GM12878 (cell line): ENCODE measurements at regions not wholly inside any gene's neighbourhood (a gene's known extent, or its start where the extent isn't known, plus 50 kb on each side); places are given as distances from the start of the nearest gene placed in this dataset.

Experiments
- ATAC-seq: fragments of 200-7000 bp; cut with Tn5 transposase; 3 replicates; pipeline ENCODE4 v1.9.1; 2020; ENCODE audit warnings: mild to moderate bottlenecking, moderate library complexity
- BruUV-seq: library from RNA; stranded (reverse); fragments of 400-500 nt; replicated peaks from 2 replicates; lab custom pipeline; 2021; lab: Mats Ljungman, UMichigan
- CTCF ChIA-PET: fragments of 300-600 bp; sonication (Branson Sonifier 250); formaldehyde crosslinking; extraction: SDS; loops from one replicate; lab custom pipeline; 2021; ENCODE audit warnings: inconsistent platforms; lab: Yijun Ruan, JAX
- POLR2A ChIA-PET: fragments of 350-600 bp; formaldehyde crosslinking; extraction: SDS; loops from one replicate; lab custom pipeline; 2021; ENCODE audit warnings: inconsistent platforms; lab: Charles Lee
- RAD21 ChIA-PET: fragments of 300-600 bp; sonication (Branson Sonifier 250); formaldehyde crosslinking; loops from one replicate; lab custom pipeline; 2023; ENCODE audit warnings: antibody characterized with exemption; ENCODE audit not compliant: unreplicated experiment; lab: Charles Lee
- SMC1A ChIA-PET: fragments of 300-600 bp; sonication (Branson Sonifier 250); formaldehyde crosslinking; loops from one replicate; lab custom pipeline; 2023; ENCODE audit not compliant: unreplicated experiment, uncharacterized antibody; lab: Charles Lee
- DNase-seq: peaks from one replicate; pipeline ENCODE4 v3.0.0-alpha.2; 2011; ENCODE audit warnings: low read depth, low spot score
- FAIRE-seq: peaks from 3 replicates; lab custom pipeline; 2011; peaks lifted over from hg19 to GRCh38; lab: Jason Lieb, UNC
- H2AFZ ChIP-seq: 2 replicates; pipeline ENCODE4 v1.6.0; 2011; ENCODE audit warnings: low read depth, low read length, control low read depth; ENCODE audit not compliant: control insufficient read depth
- H3K27ac ChIP-seq: 2 replicates; pipeline ENCODE4 v1.5.1; 2011; ENCODE audit warnings: control low read depth; ENCODE audit not compliant: control insufficient read depth, insufficient read depth
- H3K27me3 ChIP-seq, 2 experiments: replicated peaks in 1 of 2; 2 replicates each; pipeline versions ENCODE4 v1.6.0 to v1.6.1; 2011; ENCODE audit warnings: low read length in 1 of 2; ENCODE audit not compliant: control insufficient read depth in 2 of 2, insufficient read depth in 2 of 2
- H3K36me3 ChIP-seq, 2 experiments: 2 replicates each; pipeline ENCODE4 v1.5.1; 2011; ENCODE audit warnings: low read length in 1 of 2; ENCODE audit not compliant: control insufficient read depth in 2 of 2, insufficient read depth in 2 of 2
- H3K4me1 ChIP-seq: 2 replicates; pipeline ENCODE4 v1.6.1; 2011; ENCODE audit warnings: mild to moderate bottlenecking, low read length, moderate library complexity, mixed read lengths; ENCODE audit not compliant: control insufficient read depth, insufficient read depth
- H3K4me2 ChIP-seq: 2 replicates; pipeline ENCODE4 v1.6.0; 2011; ENCODE audit warnings: control low read depth; ENCODE audit not compliant: control insufficient read depth, insufficient read depth
- H3K4me3 ChIP-seq: fragments of 200-600 bp; sonication (generic); 2 replicates; pipeline ENCODE4 v1.5.1; 2016
- H3K79me2 ChIP-seq: 2 replicates; pipeline ENCODE4 v1.6.0; 2011; ENCODE audit warnings: low read length; ENCODE audit not compliant: control insufficient read depth, insufficient read depth
- H3K9ac ChIP-seq: 2 replicates; pipeline ENCODE4 v1.8.0; 2011; ENCODE audit warnings: low read length, control low read depth, mixed read lengths; ENCODE audit not compliant: control insufficient read depth, insufficient read depth
- H3K9me3 ChIP-seq: replicated peaks from 3 replicates; pipeline ENCODE4 v1.5.1; 2011; ENCODE audit warnings: mild to moderate bottlenecking, low read length; ENCODE audit not compliant: control insufficient read depth, insufficient read depth
- H4K20me1 ChIP-seq: 2 replicates; pipeline ENCODE4 v1.6.0; 2011; ENCODE audit not compliant: control insufficient read depth, insufficient read depth
- GABPA ChIP-seq: IDR thresholded peaks from 2 replicates; pipeline ENCODE4 v1.6.1; 2014; ENCODE audit warnings: antibody characterized with exemption, low read depth, mild to moderate bottlenecking, inconsistent platforms
- RAD21 ChIP-seq: IDR thresholded peaks from 2 replicates; pipeline ENCODE4 v1.6.1; 2011; ENCODE audit warnings: mild to moderate bottlenecking, low read depth, low read length, moderate library complexity; ENCODE audit not compliant: insufficient read depth
- SMC3 ChIP-seq: IDR thresholded peaks from 2 replicates; pipeline ENCODE4 v1.6.1; 2011; ENCODE audit warnings: low read length, improper control_type of control experiment, borderline replicate concordance
- STAT1 ChIP-seq: fragments of 450-650 bp; conservative IDR thresholded peaks from 2 replicates; pipeline ENCODE4 v1.6.1; 2014; ENCODE audit warnings: antibody characterized with exemption, mild to moderate bottlenecking
- WGBS: methylation state at CpG from one replicate; pipeline ENCODE4 v1.1.6; 2016; ENCODE audit warnings: low lambda C conversion rate; ENCODE audit not compliant: insufficient replicate concordance, insufficient coverage; ENCODE audit errors: missing lambda C conversion rate; 5-methylcytosine and 5-hydroxymethylcytosine counted together
- in situ Hi-C: fragments of 300-500 bp; cut with MboI; formaldehyde crosslinking; loops from 9 replicates; pipeline ENCODE4 v1.14.3; 2018; ENCODE audit warnings: mixed read lengths
- intact Hi-C: fragments of 100-400 bp; cut with micrococcal nuclease; formaldehyde crosslinking; loops from one replicate; pipeline ENCODE4 v1.14.2; 2022; ENCODE audit not compliant: unreplicated experiment
- TF ChIP-seq, protein P1 (sequence below), 3 experiments: IDR thresholded peaks in 2 of 3; conservative IDR thresholded peaks in 1 of 3; 2 replicates each; pipeline ENCODE4 v1.5.1; 2011; ENCODE audit warnings: low read depth in 3 of 3, low read length in 3 of 3, mild to moderate bottlenecking in 3 of 3, control low read depth in 2 of 3, moderate library complexity in 2 of 3, inconsistent platforms in 1 of 3, mixed read lengths in 1 of 3; ENCODE audit not compliant: control insufficient read depth in 2 of 3, insufficient read depth in 1 of 3; ENCODE audit errors: extremely low read depth in 1 of 3
- TF ChIP-seq, protein P2 (sequence below): fragments of 450-650 bp; IDR thresholded peaks from 2 replicates; pipeline ENCODE4 v1.6.1; 2017; ENCODE audit warnings: mild to moderate bottlenecking

GRCh38 chr4:175109933-175110332 lies 191.8 kb downstream of the ADAM29 start:
- RAD21 ChIA-PET: interaction anchor here (0.7 to 1.1 kb wide), 3 partner anchors 103 to 346 kb away, joined by 3 to 7 read pairs (median 4); no protein-coding TSS in a partner anchor

More at GRCh38 chr4:175109933-175110332, 191.8 kb downstream of the ADAM29 start:
- no TSS peak for BruUV-seq
- ChIA-PET CTCF (interaction anchor here (1.0 to 2.0 kb wide), 3 partner anchors 14 to 346 kb away, joined by 3 to 8 read pairs (median 5); no protein-coding TSS in a partner anchor), POLR2A (no interaction called here), SMC1A (interaction anchor here (1.2 to 1.6 kb wide), 3 partner anchors 236 to 347 kb away, joined by 4 to 6 read pairs (median 5); no protein-coding TSS in a partner anchor)
- Histone ChIP-seq H3K9ac (no peak overlapping the region), H3K79me2 (no peaks in the 10 kb centered on the region), H3K36me3 (no peaks in the 10 kb centered on the region), H3K27me3 (no peaks in the 10 kb centered on the region), H3K9me3 (no peaks in the 10 kb centered on the region), H3K27ac (no peak overlapping the region), H2AFZ (no peak overlapping the region), H4K20me1 (no peaks in the 10 kb centered on the region), H3K4me2 (no peak overlapping the region)
- FAIRE-seq (no peak), DNase-seq (peak; percentile 8), ATAC-seq (peak; percentile 99)
- in situ Hi-C loops: no loop called here
- 0% methylated on average over 5 of the region's 5 CpGs for WGBS
- TF ChIP-seq STAT1: no peak
- TF ChIP-seq GABPA: no peak
- TF ChIP-seq, protein P1, sequence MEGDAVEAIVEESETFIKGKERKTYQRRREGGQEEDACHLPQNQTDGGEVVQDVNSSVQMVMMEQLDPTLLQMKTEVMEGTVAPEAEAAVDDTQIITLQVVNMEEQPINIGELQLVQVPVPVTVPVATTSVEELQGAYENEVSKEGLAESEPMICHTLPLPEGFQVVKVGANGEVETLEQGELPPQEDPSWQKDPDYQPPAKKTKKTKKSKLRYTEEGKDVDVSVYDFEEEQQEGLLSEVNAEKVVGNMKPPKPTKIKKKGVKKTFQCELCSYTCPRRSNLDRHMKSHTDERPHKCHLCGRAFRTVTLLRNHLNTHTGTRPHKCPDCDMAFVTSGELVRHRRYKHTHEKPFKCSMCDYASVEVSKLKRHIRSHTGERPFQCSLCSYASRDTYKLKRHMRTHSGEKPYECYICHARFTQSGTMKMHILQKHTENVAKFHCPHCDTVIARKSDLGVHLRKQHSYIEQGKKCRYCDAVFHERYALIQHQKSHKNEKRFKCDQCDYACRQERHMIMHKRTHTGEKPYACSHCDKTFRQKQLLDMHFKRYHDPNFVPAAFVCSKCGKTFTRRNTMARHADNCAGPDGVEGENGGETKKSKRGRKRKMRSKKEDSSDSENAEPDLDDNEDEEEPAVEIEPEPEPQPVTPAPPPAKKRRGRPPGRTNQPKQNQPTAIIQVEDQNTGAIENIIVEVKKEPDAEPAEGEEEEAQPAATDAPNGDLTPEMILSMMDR (IDR thresholded peaks at IDR 0.05 in 2 of 3, conservative IDR thresholded peaks at IDR 0.05 in 1 of 3; ENCODE audit: control insufficient read depth in 2 of 3, extremely low read depth in 1 of 3, insufficient read depth in 1 of 3, low read depth in 3 of 3, low read length in 3 of 3): peak; percentile 38 to 81 (median 47)
- TF ChIP-seq SMC3: peak; percentile 53; the same call in 1 of the 2 replicates
- TF ChIP-seq RAD21: peak; percentile 20; the same call in 1 of the 2 replicates
- TF ChIP-seq, protein P2, sequence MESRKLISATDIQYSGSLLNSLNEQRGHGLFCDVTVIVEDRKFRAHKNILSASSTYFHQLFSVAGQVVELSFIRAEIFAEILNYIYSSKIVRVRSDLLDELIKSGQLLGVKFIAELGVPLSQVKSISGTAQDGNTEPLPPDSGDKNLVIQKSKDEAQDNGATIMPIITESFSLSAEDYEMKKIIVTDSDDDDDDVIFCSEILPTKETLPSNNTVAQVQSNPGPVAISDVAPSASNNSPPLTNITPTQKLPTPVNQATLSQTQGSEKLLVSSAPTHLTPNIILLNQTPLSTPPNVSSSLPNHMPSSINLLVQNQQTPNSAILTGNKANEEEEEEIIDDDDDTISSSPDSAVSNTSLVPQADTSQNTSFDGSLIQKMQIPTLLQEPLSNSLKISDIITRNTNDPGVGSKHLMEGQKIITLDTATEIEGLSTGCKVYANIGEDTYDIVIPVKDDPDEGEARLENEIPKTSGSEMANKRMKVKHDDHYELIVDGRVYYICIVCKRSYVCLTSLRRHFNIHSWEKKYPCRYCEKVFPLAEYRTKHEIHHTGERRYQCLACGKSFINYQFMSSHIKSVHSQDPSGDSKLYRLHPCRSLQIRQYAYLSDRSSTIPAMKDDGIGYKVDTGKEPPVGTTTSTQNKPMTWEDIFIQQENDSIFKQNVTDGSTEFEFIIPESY: no peak
- TF ChIP-seq, all 136 proteins: peak for 3
- Histone ChIP-seq H3K4me3 (no peak overlapping the region), H3K4me1 (no peaks in the 10 kb centered on the region)
- intact Hi-C loops: loop anchor here (1.0 kb wide), 2 partner anchors 236 to 346 kb away; no protein-coding TSS in a partner anchor
